GM21576 (cell line): ENCODE measurements at regions not wholly inside any gene's neighbourhood (a gene's known extent, or its start where the extent isn't known, plus 50 kb on each side); places are given as distances from the start of the nearest gene placed in this dataset.
"Not testable (repeated sequence)": the region's sequence is repeated elsewhere in the genome, so short reads cannot be mapped to it uniquely, and the experiment has no call there.

Experiments used
- ATAC-seq: cut with Tn5 transposase; IDR thresholded peaks from one replicate; pipeline ENCODE4 v1.9.1; 2021; ENCODE audit warnings: mild to moderate bottlenecking, moderate library complexity; ENCODE audit not compliant: unreplicated experiment

DNA sequence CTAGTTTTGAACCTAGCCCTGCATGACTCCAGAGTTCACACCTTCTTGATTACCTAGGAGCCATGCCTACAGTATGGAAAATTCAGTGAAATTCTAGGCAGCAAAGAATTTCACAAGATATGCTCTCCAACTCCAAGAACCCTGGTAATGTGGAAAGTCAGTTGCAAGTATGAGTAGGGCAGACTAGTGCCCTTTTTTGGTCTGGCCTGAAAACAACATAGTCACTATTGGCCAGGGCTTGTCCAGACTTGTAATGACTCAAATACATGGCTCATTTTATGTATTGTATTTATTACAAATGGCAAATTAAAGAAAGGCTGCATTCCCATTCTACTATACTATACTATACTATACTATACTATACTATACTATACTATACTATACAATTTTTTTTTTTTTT, 160.4 kb downstream of the ESM1 start:
- ATAC-seq = no peak

GRCh38 chr5:54823006-54823405, 162.4 kb downstream of the ESM1 start:
- no peak for ATAC-seq

GRCh38 chr5:54822324-54822687, 163.1 kb downstream of the ESM1 start:
- ATAC-seq = no peak

DNA sequence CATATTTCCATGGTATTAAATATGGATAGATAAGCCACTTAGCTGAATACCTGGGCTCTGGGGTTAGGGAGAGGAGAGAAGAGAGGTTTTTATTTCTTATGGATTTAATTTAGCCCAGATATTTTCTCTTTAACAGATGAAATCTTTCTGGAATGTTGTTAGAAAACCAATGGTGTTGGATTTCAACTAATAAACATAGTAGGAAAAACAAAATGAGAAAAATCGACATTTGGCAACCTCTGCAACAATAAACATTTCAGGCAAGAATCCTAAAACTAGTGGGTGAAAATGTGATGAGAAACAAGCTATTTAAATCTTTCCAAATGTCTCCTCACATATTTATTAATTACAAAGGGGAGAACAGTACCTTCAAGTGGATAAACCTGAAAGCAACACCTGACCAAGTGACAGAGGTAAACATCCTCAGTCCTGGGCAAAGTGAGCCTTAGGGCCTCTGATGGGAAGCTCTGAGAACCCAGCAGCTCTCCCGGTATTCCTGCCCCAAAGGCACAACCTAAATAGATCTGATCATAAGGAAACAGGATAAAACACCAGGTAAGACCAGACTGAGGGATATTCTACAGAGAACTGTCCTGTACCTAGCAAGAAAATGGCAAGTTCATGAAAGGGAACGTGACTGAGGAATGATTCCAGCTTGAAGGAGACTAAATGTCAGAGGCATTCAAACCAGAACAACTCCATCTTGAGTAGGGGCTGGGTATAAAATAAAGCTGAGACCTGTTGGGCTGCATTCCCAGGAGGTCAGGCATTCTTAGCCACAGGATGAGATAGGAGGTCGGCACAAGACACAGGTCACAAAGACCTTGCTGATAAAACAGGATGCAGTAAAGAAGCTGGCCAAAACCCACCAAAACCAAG, 163.7 kb downstream of the ESM1 start:
- no peak for ATAC-seq

- ATAC-seq = no peak
Observed at GRCh38 chr5:54820346-54821134, 164.9 kb downstream of the ESM1 start.

DNA sequence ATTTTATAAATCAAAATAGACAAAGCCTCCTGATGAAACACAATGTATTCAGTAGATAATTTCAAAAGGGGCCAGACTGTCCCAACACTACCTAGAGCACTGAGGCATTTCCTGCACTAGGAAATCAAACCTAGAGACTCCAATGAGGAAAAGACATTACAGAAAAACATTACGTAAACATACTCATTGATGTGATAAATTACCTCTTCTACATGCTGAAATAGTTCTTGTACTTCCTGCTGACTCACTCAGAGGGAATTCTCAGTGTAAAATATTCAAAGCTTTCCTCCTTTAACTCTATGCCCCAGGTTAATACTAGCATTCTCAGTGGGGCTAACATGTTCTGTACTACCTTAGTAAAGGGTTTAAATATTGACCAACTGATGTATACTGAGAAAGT, 178.0 kb downstream of the ESM1 start:
- no peak for ATAC-seq

- no peak for ATAC-seq
Observed at GRCh38 chr5:54804521-54804920, 180.9 kb downstream of the ESM1 start.

DNA sequence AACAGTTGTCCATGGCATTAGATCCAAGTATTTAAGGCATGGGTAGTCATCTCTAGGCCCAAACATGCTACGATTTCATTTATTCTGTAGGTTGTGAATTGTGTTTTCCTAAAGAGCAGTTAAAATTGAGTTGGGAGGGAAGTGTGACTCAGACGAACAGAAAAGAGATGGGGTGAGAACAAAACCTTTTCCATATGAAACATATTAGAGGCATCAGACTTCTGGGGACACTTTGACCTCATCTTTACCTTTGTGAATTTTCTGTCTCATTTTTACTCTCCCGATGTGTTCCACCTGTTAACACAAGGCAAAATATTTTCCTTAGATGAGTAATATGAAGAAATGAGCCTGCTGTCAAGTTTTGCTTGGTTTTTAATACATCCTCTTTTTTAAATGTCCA, 181.3 kb downstream of the ESM1 start:
- no peak for ATAC-seq

GRCh38 chr5:54803471-54804011, 181.9 kb downstream of the ESM1 start:
- no peak for ATAC-seq

DNA sequence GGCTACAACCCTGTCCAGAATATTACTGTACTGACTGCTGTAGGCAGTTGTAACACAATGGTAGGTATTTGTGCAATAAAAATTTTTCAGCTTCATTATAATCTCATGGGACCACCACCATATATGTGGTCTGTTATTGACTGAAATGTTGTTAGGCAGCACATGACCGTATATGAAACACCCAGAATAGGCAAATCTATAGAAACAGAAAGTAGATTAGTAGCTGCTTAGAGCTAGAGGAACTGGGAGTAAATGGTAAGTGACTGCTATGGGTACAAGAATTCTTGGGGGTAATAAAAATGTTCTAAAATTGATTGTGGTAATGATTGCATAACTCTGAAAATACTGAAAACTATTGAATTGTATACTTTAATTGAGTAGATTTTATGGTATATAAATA, 185.7 kb downstream of the ESM1 start:
- ATAC-seq = peak; percentile 80

- ATAC-seq = no peak
Observed at GRCh38 chr5:54795777-54796176, 189.6 kb downstream of the ESM1 start.

DNA sequence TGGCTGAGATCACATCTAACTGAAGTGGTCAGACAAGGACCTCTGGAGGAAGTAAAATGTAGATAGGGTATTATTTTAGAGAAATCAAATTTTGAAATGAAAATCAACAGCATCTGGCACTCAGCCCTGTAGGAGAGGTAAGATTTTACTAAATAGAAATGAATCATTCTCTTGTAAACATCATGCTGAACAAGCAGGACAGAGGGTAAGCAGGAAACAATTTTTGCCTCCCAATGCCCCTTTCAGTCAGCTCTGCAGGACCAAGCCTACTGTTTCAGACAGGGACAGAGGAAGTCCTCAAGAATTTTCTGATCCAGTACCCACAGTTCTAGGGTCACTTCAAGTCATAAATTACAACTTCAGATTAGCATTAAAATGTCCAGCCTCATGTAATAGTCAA, 190.1 kb downstream of the ESM1 start:
- ATAC-seq = no peak

GRCh38 chr5:54794135-54794975, 191.0 kb downstream of the ESM1 start:
- no peak for ATAC-seq

- no peak for ATAC-seq
Observed at GRCh38 chr5:54793468-54794134, 191.8 kb downstream of the ESM1 start.

DNA sequence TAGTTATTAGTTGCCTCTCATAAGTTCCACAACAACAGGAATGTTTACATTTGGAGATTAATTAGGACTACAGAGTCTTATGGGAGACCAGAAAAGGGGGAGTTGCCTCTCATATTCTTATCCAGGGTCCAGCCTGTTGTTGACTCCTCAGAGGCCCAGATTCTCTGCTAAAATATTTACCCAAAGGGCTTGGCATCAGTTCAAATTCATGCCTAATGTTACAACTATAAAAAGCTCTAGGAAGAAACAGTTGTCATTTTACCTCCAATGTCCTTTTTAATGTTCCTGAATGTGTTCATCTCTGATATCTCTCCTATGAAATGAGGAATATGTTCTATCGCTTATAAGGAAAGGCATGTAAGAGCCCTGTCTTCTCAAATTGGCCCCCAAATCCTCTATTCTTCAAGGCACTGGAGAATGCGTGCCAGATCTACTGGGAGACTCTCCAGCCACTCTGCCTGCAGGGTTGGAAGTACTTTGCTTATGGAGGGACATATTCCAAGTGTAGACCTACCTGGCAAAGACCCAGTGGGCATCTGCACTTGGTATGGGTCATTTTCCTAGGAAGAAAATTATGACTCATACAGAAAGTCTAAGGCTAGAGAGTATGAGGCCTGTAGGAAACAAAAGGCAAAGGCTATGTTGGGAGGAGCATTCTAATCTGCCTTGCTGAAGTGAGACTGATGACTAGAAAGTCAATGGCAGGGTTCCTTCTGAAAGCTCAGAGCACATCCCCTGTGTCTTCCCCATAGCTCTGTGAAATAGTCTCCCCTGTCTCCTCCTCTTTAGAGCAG, 192.6 kb downstream of the ESM1 start:
- ATAC-seq = no peak

DNA sequence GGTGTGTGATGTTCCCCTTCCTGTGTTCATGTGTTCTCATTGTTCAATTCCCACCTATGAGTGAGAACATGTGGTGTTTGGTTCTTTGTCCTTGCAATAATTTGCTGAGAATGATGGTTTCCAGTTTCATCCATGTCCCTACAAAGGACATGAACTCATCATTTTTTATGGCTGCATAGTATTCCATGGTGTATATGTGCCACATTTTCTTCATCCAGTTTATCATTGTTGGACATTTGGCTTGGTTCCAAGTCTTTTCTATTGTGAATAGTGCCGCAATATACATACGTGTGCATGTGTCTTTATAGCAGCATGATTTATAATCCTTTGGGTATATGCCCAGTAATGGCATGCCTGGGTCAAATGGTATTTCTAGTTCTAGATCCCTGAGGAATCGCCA, 197.5 kb downstream of the ESM1 start:
- ATAC-seq = not testable (repeated sequence)

DNA sequence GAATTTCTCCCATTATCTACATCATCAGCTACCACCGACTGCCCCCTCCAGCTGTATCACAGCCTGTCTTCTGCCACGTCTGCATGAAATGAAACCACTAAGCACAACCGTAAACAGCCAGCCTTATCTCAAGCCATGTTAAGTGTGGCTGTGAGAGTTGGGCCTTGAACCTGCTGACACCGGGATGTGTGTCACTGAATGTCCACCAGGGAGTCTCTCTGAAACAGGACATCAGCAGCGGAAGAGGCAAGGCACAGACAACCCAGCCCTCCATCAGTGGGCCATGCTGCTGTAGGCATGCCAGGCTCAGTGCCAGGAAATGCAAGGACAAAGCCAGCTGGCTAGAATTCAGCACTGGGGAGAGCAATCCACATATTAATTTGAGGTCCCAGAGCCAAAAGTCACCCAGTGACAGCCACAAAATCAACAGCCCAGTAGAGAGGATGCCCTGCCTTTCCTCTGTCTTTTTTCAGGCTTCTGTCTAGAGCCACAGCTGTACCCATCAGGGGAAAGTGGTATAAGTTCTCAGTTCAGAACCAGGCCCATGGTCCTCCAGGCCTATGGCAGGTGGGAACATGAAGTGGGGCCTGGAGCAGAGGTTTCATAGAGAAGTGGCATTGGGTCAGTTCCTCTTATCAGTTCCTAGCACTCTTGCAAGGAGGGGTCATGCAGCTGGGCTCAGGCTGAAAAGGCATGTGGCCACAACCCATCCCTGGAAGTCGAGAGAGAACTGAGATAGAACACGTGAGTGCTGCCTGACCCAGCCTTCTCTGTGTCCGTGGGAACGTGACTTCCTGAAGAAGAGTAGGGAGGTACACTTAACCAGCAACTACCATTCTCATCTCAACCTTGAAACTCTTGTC, 199.4 kb downstream of the ESM1 start:
- peak; percentile 90 for ATAC-seq

GRCh38 chr5:54778783-54779182, 206.6 kb downstream of the ESM1 start:
- ATAC-seq = no peak

DNA sequence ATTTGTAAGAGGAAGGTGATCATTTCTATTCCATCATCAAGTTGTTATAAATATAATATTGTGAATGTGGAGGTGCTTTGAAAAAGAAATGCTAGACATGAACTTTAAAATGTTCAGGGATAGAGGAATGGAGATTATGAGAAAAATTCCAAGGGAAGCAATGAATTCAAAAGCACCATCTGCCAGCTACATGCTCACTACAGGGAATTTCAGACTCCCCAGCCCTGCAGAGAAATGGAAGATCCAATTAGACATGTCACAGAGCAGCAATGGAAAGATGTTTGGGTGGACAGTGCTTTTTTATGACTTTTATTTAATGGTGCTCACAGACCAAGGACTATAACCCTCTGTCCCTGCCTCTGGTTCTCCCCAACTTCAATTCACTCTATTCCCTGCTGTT, 209.7 kb downstream of the ESM1 start:
- no peak for ATAC-seq
